ENCODE measurements at regions not wholly inside any gene's neighbourhood (a gene's known extent, or its start where the extent isn't known, plus 50 kb on each side); places are given as distances from the start of the nearest gene placed in this dataset.
"Not testable (repeated sequence)": the region's sequence is repeated elsewhere in the genome, so short reads cannot be mapped to it uniquely, and the experiment has no call there.

DNA sequence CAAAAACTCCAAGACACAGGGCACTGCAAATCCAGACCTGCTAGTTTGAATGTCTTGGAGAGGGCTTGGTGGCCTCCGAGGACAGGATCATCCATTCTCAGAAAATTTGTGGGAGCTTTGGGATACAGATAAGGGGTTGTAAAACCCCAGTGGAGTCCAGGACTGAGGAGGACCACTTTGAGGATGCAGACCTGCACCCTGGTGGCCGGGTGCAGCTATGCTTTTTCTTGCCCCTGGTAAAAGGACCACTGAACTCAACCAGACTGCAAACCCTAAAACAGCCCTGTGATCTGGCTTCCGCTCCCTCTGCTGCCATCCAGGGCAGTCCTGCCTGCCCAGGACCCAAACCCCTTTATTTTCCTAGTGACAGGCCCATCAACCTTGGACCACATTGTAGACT lies 169.5 kb upstream of the DAAM1 start:
- no peak for DNase-seq

DNA sequence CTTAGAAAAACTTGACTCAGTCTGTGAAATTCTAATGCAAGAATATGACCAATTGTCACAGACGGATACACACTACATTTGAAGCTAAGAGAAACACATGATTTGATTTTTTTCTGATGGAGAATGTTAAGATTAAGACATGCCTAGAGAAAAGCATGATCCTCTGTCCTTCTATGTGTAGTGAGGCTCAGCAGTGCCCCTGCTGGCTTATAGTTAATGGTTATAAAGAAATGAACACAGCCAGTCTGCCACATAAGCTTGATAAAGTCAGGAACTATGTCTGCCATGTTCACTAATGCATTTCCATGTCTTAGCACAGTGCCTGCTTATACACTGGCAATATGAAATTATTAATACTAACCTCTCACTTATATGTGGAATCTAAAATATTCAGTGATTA lies 168.1 kb upstream of the DAAM1 start:
- no peak for DNase-seq

DNA sequence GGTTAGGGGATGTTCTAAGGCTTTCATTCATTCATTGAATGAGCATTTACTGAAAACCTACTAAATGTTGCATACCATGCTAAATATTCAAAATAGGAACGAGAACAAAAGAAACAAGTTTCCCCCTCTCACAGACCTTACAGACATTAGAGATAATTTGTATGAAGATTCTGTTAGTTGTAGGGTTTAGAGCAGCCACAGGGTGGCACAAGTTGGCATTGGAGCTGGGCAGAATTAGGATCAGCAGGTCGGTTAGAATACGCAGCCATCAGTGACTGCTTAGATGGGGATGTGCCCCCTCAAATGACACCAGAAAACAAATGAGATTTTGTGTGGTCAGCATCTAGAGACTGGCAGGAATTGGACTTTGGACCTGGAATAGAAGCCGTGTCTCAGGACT lies 166.3 kb upstream of the DAAM1 start:
- DNase-seq = no peak

DNA sequence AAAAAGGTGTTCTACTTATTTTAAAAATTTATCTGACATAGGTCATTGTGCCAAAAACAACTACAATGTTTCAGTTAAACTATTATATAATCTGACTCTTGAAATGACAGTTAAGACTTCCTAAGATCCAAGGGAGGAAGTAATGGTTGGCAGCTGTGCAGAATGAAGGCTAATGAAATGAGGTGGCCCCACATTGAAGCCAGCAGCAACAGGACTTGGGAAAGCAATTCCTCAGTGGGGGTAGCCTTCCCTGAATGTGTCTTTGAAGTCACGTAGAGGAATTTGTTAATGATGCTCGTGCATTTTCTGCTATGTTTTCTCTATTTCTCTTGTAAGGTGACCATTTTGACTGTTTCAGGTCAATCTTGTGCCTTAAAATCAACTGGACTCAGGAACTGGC lies 162.4 kb upstream of the DAAM1 start:
- no peak for DNase-seq

DNA sequence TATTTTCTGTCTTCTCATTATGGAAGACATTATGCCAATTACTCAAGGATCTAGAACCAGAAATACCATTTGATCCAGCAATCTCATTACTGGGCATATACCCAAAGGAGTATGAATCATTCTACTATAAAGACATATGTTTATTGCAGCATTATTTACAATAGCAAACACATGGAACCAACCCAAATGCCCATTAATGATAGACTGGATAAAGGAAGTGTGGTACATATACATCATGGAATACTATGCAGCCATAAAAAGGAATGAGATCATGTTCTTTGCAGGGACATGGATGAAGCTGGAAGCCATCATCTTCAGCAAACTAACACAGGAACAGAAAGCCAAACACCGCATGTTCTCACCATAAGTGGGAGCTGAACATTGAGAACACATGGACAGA lies 161.8 kb upstream of the DAAM1 start:
- DNase-seq = not testable (repeated sequence)

DNA sequence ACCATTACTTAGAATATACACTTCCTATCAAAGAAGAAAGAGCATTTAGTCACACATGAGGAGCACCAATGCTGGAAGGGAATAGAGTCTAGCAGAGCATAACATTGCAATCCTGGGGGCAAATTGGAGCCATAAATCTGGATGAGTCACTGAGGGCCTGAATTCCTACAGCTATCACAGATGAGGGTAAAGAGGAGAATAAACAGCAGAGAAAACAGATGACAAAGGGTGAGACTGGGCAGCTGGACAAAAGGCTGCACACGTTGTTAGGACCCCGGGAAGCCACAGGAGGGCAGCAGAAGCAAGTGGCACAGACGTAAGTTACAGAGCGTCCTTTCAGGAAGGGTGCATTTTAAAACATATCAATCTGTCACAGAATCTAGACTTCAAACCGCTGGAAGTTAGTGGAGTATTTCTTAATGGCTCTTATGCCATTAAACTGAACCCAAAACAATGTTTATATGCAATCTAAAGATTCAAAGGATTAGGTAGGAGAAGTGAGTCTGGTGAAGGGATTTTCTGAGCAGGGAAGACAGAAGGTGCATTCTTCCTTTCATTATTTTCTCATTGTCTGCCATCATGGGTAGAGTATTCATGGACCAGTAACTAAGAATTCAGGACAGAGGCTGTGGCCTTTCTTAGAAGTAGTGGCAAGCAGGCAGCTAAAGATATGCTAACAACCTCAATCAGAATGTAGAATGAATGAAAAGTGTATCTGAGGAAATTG lies 159.8 kb upstream of the DAAM1 start:
- peak; percentile 64 for DNase-seq

DNA sequence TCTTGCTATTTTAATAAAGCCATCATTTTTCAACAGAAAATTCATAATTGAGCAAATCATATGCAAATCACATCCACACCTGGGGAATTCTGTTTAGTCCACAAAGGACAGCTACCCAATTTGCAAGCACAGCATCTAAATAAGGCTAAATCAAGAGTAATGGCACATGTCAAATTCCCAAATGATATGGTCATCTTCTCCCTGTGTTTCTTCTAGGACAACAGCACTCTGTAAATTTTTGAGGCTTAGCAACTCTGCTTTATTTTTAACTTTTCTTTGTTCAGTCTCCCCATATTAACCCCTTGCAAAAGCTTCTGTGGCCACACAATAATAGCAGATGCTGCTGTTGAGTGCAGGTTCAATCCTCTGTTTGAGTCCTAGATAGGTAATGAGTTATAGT lies 155.6 kb upstream of the DAAM1 start:
- no peak for DNase-seq

DNA sequence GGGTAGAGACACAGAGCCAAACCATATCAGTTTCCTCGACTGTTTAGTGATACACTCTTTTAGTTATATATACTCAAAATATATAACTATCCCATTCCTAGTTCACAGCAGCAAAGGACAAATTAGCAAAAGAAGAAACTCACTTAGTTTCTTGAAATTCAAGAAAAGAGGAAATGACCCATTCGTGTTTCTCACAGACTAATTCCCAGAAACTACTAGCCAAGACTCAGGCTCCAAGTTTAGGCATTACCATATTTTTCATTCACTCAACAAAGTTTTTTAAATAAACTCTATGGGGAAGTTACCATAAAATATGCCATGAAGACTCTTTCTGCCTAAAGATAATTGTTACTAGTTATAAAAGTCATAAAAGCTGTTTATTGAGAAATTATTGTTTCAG lies 152.3 kb upstream of the DAAM1 start:
- no peak for DNase-seq

DNA sequence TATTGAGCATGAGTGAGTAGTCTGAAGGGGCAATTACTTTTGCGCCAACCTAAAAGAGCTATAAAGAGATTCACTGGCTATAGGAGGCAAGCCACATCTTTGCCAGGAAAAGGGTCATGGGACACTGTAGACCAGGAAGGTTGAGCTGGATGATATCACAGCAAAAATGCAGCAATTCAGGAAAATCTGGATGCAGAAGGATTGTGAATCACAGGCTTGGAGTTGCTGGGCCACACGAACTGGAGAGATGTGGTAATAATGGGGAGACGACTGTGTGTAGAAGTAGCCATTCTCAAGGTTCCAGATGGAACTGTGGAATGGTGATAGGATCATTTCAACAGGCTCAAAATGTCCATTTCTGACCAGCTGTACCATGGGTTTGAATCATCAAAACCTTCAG lies 151.4 kb upstream of the DAAM1 start:
- no peak for DNase-seq

DNA sequence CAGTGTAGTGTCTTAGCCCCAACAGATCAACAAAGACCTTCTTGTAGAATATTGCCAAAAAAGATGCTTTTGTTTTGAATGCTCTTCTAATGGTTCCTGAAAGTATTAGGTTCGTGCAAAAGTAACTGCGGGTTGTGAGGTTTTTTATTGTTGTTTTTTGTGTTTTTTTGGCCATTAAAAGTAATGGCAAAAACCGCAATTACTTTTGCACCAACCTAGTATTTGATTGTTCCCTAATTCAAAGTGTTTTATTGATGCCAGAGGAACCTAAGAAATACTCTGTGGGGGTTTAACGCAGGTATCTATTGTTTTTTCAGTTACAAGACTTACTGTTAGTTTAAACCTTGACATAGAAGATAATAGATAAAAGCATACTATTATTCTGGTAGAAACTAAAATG lies 150.8 kb upstream of the DAAM1 start:
- no peak for DNase-seq

DNA sequence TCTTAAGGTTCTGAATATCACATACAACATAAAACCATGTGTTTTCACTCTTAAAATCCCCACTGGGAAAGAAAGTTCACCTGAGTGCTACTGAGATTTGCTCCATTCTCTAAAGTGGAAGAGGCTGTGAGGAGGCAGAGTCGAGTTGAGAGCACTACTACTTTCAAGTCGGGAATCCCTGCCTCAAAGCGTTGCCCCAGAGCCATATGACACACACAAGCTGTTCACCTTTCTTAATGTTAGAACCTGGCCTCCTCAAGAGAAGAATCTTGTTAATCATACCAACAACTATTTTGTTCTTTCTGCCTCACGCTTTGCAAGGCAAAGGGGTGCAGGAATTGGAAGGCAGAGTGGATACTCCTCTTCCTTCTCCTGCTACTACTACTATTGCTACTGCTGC lies 149.7 kb upstream of the DAAM1 start:
- DNase-seq = no peak

DNA sequence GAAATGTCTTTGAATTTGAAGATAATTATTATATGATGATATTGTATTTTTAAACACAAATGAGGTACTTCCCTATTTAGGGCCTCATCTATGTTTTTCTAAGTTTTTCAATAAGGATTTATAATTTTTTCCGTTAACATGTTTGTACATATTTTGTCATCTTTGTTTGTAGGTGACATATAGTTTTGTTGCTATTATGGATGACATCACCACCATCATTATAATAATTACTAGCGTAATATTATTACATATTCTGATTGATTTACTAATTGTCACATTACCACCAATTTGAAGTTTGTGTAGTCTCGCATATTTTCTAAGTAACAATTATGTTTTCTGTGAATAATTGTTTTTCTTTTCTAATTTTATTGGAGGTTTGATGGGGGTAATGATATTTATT lies 147.2 kb upstream of the DAAM1 start:
- no peak for DNase-seq

DNA sequence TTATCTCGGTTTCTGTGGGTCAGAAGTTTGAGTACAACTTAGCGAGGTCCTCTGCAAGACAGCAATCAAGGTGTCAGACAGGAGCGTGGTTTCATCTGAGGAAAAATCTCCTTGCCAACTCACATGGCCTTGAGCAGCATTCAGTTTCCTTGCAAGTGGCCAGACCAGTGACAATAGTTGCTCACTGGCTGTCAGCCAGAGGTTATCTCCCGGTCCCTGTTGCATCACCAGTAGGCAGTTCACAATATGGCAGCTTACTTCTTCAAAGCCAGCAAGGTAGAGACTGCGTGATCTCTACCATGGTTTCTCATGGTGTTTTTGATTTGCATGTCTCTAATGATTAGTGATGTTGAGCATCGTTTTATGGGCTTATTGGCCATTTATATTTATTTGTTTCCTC lies 143.8 kb upstream of the DAAM1 start:
- no peak for DNase-seq

DNA sequence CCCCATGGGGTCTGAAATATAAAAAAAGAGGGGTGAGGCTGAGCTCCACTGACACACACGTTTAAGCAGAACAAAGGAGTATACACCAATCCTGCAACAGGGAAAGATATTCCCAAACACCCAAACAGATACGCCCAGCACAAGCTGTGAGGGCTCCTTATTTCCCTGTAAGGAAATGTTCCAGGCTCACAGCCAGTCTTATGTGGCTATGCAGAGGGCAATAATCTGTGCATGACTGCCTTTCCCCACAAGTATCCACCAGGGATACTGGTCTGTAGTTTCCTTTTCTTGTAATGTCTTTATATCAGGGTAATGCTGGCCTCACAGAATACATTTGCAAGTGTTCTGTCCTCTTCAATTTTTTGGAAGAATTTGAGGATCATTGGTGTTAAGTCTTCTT lies 141.7 kb upstream of the DAAM1 start:
- no peak for DNase-seq

DNA sequence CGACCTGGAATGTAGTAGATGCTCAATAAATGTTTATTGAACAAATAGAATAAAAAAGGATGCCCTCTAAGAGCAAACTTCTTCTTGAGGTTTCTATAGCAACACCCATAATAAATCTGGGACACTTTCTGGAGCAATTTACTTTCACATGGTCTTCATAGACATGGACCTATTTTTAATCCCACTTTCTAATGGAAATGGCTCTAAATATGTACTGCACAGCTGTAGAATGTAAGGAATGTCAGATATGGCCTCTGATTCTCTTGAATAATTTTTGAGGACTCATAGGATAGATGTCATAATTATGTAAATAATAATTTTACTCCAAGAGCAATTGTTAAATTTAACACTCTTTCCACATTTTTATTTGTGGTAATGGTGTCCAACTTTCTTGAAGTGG lies 133.5 kb upstream of the DAAM1 start:
- no peak for DNase-seq

DNA sequence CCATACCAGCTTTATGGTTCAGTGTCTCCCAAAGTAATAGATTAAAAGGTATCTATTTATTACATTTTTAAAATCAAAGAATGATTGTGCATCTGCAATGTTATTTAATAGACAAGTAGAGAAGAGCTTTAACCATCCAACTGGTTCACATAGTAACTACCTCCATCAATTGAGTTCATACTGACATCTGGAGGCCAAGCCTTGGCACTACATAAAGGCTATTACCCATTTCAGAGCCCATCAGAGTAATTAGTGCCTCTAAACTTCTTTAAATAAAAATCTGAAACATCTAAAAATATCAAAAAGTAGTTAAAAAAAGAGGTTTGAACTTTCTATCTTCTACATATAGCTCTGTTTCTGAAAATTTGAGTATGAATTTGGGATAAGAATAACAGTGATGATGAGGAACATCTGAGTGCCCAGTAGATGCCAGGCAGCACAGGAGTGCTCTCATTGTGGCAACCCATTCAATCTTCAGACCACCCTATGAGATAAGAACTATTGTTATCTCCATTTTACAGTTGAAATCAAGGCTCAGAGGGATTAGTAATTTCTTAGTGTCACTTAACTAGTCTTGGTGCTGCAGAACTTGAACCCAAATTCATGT lies 132.9 kb upstream of the DAAM1 start:
- peak; percentile 5 for DNase-seq

DNA sequence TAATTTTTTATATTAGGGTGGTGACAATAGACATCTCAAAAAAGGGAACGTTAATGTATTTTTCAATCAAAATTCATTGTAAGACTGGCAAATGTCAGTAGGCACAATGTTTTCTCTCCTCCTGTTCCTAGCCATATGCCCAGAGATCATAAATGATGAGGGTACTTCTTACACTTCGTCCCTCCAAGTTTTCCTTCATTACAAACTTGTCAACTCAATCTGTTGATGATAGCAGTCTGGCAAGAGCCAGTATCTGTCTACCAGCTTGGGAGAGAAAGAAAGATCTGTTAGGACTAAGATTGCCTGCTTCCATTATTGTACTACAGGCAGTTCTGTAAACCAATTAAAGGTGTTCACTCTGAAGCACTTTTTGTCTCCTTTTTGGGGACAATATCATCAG lies 130.9 kb upstream of the DAAM1 start:
- DNase-seq = no peak

DNA sequence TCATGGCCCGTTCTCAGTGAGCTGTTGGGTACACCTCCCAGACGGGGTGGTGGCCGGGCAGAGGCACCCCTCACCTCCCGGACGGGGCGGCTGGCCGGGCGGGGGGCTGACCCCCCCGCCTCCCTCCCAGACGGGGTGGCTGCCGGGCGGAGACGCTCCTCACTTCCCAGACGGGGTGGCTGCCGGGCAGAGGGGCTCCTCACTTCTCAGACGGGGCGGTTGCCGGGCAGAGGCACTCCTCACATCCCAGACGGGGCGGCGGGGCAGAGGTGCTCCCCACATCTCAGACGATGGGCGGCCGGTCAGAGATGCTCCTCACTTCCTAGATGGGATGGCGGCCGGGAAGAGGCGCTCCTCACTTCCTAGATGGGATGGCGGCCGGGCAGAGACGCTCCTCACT lies 129.7 kb upstream of the DAAM1 start:
- not testable (repeated sequence) for DNase-seq

DNA sequence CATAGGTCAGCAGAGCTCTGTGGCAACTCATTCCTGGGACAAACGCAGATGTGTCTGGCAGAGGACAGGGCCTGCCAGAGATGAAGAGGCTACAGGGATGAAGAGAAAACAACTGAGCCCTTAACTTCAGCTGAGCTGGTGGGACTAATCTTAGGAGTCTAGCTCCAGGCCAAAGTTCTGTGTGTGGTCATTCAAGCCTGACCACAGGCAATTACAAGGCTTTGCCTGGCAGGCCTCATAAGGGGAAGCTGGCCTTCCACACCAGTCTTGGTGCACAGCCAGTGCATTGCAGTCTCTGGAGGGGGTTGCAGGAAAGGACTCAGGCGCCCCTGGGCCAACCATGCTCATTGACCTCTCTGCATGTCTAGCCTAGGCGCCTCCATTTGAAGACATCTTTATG lies 127.6 kb upstream of the DAAM1 start:
- DNase-seq = no peak

DNA sequence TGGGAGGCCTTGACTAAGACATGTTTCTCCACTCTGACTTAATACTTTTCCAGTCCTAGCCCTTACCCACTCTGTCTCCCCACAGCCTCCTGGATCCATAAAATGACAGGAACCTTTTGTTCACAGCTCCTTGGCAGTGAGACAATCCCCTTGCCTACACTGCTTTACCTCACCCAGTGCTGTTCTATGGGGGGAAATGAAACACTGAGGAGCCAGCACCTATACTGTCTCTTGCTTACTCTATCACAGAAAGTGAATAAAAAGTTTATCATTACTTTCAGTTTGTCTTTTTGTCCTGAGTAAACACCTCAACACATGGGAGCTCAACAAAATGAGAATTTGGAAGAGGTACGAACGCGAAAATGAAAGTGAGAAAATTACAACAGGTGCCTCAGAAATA lies 127.2 kb upstream of the DAAM1 start:
- DNase-seq = no peak

DNA sequence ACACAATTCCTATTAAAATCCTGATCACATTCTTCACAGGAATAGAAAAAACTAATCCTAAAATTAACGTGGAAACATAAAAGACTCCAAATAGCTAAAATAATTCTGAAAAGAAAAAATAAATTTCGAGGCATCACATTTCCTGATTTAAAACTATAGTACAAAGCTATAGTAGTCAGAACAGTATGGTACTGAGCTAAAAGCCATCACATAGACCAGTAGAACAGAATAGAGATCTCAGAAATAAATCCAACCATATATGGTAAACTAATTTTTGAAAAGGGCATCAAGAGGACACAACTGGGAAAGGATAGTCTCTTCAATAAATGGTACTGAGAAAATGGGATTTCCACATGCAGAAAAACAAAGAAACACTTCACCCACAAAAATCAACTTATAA lies 125.2 kb upstream of the DAAM1 start:
- DNase-seq = no peak

DNA sequence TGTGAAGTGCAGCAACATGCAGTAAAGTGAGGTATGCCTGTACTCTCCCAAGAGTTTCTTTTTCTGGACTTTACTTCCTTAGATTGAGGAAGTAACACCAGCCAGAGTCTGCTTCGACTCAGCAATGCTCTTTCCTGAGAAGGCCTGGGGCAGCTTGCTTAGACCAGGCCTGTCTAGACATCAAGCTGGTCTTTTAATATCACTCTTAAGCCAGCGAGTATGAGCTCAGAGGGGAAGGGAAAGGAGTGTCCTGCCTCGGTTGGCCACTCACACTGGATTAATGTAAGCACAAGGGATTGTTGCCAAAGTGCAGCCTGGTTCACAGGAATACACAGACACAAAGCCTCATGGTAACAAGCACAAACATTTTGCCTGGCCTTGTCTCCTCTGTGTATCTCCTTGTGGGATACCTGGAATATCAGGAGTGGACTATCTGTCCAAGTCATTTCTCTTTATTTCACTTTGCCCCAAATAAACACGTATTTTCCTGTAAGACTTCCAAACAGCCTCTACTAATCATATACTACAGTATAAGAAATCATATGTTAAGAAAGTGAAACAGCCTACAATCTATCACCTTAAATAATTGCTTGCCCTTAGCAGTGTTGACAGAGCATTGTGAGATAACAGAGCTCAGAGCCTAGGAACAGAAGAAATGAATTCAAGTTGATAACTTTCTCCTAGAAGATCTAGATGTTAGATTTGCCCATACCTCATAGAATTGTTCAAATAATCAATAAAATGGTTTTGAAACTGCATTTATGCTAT lies 121.2 kb upstream of the DAAM1 start:
- DNase-seq = no peak

DNA sequence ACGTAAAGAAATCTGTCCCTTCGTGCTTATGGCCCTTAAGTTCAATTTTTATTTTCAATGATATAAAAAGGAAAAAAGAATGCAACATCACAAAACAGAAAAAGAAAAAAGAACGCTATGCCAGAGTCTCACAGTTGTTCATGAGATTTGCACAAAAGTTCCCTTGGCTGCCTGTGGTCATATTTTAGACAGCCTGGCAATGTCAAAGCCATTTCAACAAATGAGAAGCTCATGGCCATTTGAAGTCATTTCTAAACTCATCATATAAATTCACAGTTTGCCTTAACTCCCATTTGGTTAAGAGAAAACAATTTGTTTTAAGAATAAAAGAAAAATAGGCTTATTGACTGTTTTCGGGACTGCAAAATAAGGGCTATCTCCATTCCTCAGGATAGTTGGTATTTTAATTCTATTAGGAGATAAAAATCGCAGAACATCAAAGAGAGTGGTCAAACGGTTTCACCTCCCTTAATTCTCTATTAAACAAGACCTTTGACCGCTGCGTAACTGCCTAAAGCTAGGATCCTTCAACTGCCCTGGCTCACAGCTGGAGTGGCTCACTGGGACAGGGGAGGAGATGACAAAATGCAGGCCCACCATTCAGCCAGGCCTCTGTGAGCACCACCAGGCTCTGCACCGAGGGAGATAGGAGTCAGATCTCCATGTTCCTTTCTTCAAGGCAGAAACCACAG lies 119.2 kb upstream of the DAAM1 start:
- DNase-seq = no peak

DNA sequence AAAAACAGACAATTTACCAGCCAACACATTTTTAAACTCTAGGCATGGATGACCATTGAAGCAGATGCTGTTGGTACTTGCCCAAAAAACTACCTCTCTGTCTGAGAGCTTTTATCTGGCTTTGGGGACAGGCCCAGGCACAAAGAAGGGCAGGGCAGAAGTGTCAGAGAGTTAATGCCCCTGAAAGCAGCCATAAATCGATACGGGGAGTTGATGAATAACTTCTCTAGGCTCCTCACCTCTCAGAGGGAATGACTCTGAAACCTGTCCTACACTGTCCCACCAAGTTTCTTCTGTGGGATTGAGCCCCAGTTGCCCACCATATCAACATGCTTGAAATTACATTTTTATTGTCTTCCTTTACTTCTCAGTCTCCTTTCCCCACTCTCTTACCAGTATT lies 113.0 kb upstream of the DAAM1 start:
- DNase-seq = no peak
